ENCODE measurements at regions not wholly inside any gene's neighbourhood (a gene's known extent, or its start where the extent isn't known, plus 50 kb on each side); places are given as distances from the start of the nearest gene placed in this dataset.

- Histone ChIP-seq H3K14ac (replicated peaks; ENCODE audit: low read depth, low read length) (no peak overlapping the region), H4K5ac (ENCODE audit: low read depth, low read length) (no peak overlapping the region), H3K79me1 (ENCODE audit: low read depth in 1 of 2, low read length in 2 of 2) (no peaks in the 10 kb centered on the region), H4K20me1 (ENCODE audit: insufficient read depth, low read length) (no peaks in the 10 kb centered on the region), H4K91ac (ENCODE audit: insufficient read depth, low read depth, low read length) (no peak overlapping the region), H3K4me2 (ENCODE audit: low read depth, low read length) (no peak overlapping the region), H4K8ac (ENCODE audit: low read depth in 2 of 2, low read length in 2 of 2) (no peak overlapping the region; a peak in 1 of 4 replicates), H3K4me3 (ENCODE audit: insufficient read depth, low read depth, low read length) (no peak overlapping the region), H3K4me1 (ENCODE audit: control insufficient read depth, insufficient read depth, low read length) (peaks cover 3% of the 10 kb centered on the region; the same call in 1 of the 2 replicates), H3K9ac (ENCODE audit: low read depth, low read length) (no peak overlapping the region), H2BK5ac (ENCODE audit: low read depth, low read length, poor library complexity, severe bottlenecking) (peak overlapping the region; percentile 76), H2BK20ac (ENCODE audit: low read depth, low read length) (no peak overlapping the region), H2BK15ac (ENCODE audit: low read depth, low read length) (no peak overlapping the region), H3K56ac (ENCODE audit: extremely low read depth, insufficient read depth, low read length) (no peak overlapping the region), H2AFZ (replicated peaks; ENCODE audit: low read length, poor library complexity) (no peak overlapping the region), H3K27me3 (ENCODE audit: control insufficient read depth, insufficient read depth, low read length) (no peaks in the 10 kb centered on the region), H3K18ac (ENCODE audit: low read depth, low read length) (no peak overlapping the region; the same call in 1 of the 2 replicates), H3K9me1 (ENCODE audit: insufficient read depth, low read length) (0 out of 2 replicates have a peak, but pooled peaks cover 2% of the 10 kb centered on the region), H3K36me3 (ENCODE audit: control insufficient read depth, insufficient read depth, low read length) (no peaks in the 10 kb centered on the region), H3K4ac (ENCODE audit: low read depth, low read length) (no peak overlapping the region), H2BK120ac (ENCODE audit: low read depth, low read length) (no peak overlapping the region), H3K23ac (ENCODE audit: low read depth, low read length) (no peak overlapping the region), H2AK9ac (replicated peaks; ENCODE audit: low read depth, low read length, poor library complexity) (no peak overlapping the region), H2AK5ac (ENCODE audit: low read depth, low read length) (no peak overlapping the region), H3K9me3 (ENCODE audit: control insufficient read depth, insufficient read depth, low read length) (no peaks in the 10 kb centered on the region), H3K27ac (ENCODE audit: insufficient read depth, low read length) (no peak overlapping the region)
- intact Hi-C loops (cut with micrococcal nuclease), result loop anchor here (5.0 to 10.0 kb wide), 3 partner anchors 55 to 565 kb away; partner anchors contain the start of gene CDH11
- DNase-seq, result no peak
- dilution Hi-C loops (cut with HindIII; ENCODE audit: low sequenced_read_pairs, unreplicated experiment), result no loop called here
- ChIA-PET POLR2A (ENCODE audit: unreplicated experiment) (no interaction called here), CTCF (no interaction called here)
- TF ChIP-seq NFE2L2 (IDR thresholded peaks at IDR 0.05; ENCODE audit: low read depth, low read length) (no peak), BHLHE40 (IDR thresholded peaks at IDR 0.05; ENCODE audit: low read depth, low read length) (no peak)
- WGBS, 2 experiments (ENCODE audit: extremely low coverage in 2 of 2, insufficient read length in 1 of 2), result no CpG with 5 or more reads among the region's 1 CpG
- in situ Hi-C loops (cut with MboI; ENCODE audit: low sequenced_read_pairs), result no loop called here
- BruUV-seq (replicated peaks), result no TSS peak
- ATAC-seq (ENCODE audit: low read depth), result no peak
Measured at GRCh38 chr16:65570261-65570660, 448.4 kb upstream of the CDH11 start.
